GM12878 (cell line): ENCODE measurements at regions not wholly inside any gene's neighbourhood (a gene's known extent, or its start where the extent isn't known, plus 50 kb on each side); places are given as distances from the start of the nearest gene placed in this dataset.

Experiments
- ATAC-seq: fragments of 200-7000 bp; cut with Tn5 transposase; 3 replicates; pipeline ENCODE4 v1.9.1; 2020; ENCODE audit warnings: mild to moderate bottlenecking, moderate library complexity
- BruUV-seq: library from RNA; stranded (reverse); fragments of 400-500 nt; replicated peaks from 2 replicates; lab custom pipeline; 2021; lab: Mats Ljungman, UMichigan
- CTCF ChIA-PET: fragments of 300-600 bp; sonication (Branson Sonifier 250); formaldehyde crosslinking; extraction: SDS; loops from one replicate; lab custom pipeline; 2021; ENCODE audit warnings: inconsistent platforms; lab: Yijun Ruan, JAX
- POLR2A ChIA-PET: fragments of 350-600 bp; formaldehyde crosslinking; extraction: SDS; loops from one replicate; lab custom pipeline; 2021; ENCODE audit warnings: inconsistent platforms; lab: Charles Lee
- RAD21 ChIA-PET: fragments of 300-600 bp; sonication (Branson Sonifier 250); formaldehyde crosslinking; loops from one replicate; lab custom pipeline; 2023; ENCODE audit warnings: antibody characterized with exemption; ENCODE audit not compliant: unreplicated experiment; lab: Charles Lee
- SMC1A ChIA-PET: fragments of 300-600 bp; sonication (Branson Sonifier 250); formaldehyde crosslinking; loops from one replicate; lab custom pipeline; 2023; ENCODE audit not compliant: unreplicated experiment, uncharacterized antibody; lab: Charles Lee
- DNase-seq: peaks from one replicate; pipeline ENCODE4 v3.0.0-alpha.2; 2011; ENCODE audit warnings: low read depth, low spot score
- FAIRE-seq: peaks from 3 replicates; lab custom pipeline; 2011; peaks lifted over from hg19 to GRCh38; lab: Jason Lieb, UNC
- H2AFZ ChIP-seq: 2 replicates; pipeline ENCODE4 v1.6.0; 2011; ENCODE audit warnings: low read depth, low read length, control low read depth; ENCODE audit not compliant: control insufficient read depth
- H3K27ac ChIP-seq: 2 replicates; pipeline ENCODE4 v1.5.1; 2011; ENCODE audit warnings: control low read depth; ENCODE audit not compliant: control insufficient read depth, insufficient read depth
- H3K27me3 ChIP-seq, 2 experiments: replicated peaks in 1 of 2; 2 replicates each; pipeline versions ENCODE4 v1.6.0 to v1.6.1; 2011; ENCODE audit warnings: low read length in 1 of 2; ENCODE audit not compliant: control insufficient read depth in 2 of 2, insufficient read depth in 2 of 2
- H3K36me3 ChIP-seq, 2 experiments: 2 replicates each; pipeline ENCODE4 v1.5.1; 2011; ENCODE audit warnings: low read length in 1 of 2; ENCODE audit not compliant: control insufficient read depth in 2 of 2, insufficient read depth in 2 of 2
- H3K4me1 ChIP-seq: 2 replicates; pipeline ENCODE4 v1.6.1; 2011; ENCODE audit warnings: mild to moderate bottlenecking, low read length, moderate library complexity, mixed read lengths; ENCODE audit not compliant: control insufficient read depth, insufficient read depth
- H3K4me2 ChIP-seq: 2 replicates; pipeline ENCODE4 v1.6.0; 2011; ENCODE audit warnings: control low read depth; ENCODE audit not compliant: control insufficient read depth, insufficient read depth
- H3K4me3 ChIP-seq: fragments of 200-600 bp; sonication (generic); 2 replicates; pipeline ENCODE4 v1.5.1; 2016
- H3K79me2 ChIP-seq: 2 replicates; pipeline ENCODE4 v1.6.0; 2011; ENCODE audit warnings: low read length; ENCODE audit not compliant: control insufficient read depth, insufficient read depth
- H3K9ac ChIP-seq: 2 replicates; pipeline ENCODE4 v1.8.0; 2011; ENCODE audit warnings: low read length, control low read depth, mixed read lengths; ENCODE audit not compliant: control insufficient read depth, insufficient read depth
- H3K9me3 ChIP-seq: replicated peaks from 3 replicates; pipeline ENCODE4 v1.5.1; 2011; ENCODE audit warnings: mild to moderate bottlenecking, low read length; ENCODE audit not compliant: control insufficient read depth, insufficient read depth
- H4K20me1 ChIP-seq: 2 replicates; pipeline ENCODE4 v1.6.0; 2011; ENCODE audit not compliant: control insufficient read depth, insufficient read depth
- BMI1 ChIP-seq: fragments of 450-650 bp; IDR thresholded peaks from 2 replicates; pipeline ENCODE4 v1.6.1; 2016; ENCODE audit warnings: mild to moderate bottlenecking, moderate library complexity, borderline replicate concordance
- CHD1 ChIP-seq: IDR thresholded peaks from 2 replicates; pipeline ENCODE4 v1.6.1; 2012; ENCODE audit warnings: low read depth, low read length, improper control_type of control experiment
- CHD4 ChIP-seq: fragments of 200-600 bp; sonication (generic); IDR thresholded peaks from 2 replicates; pipeline ENCODE4 v1.6.1; 2016; ENCODE audit warnings: mild to moderate bottlenecking
- CREM ChIP-seq: IDR thresholded peaks from 2 replicates; pipeline ENCODE4 v1.6.1; 2014; ENCODE audit warnings: antibody characterized with exemption, low read depth
- EZH2 ChIP-seq: IDR thresholded peaks from 2 replicates; pipeline ENCODE4 v1.6.1; 2012; ENCODE audit warnings: low read depth, mild to moderate bottlenecking, control low read depth, inconsistent platforms, low read length, borderline replicate concordance; ENCODE audit not compliant: control insufficient read depth
- NRF1 ChIP-seq: conservative IDR thresholded peaks from 2 replicates; pipeline ENCODE4 v1.6.1; 2011; ENCODE audit warnings: mild to moderate bottlenecking, low read depth, low read length, improper control_type of control experiment
- PML ChIP-seq: IDR thresholded peaks from 2 replicates; pipeline ENCODE4 v1.6.1; 2012; ENCODE audit warnings: low read length, inconsistent platforms
- RFX5 ChIP-seq: IDR thresholded peaks from 2 replicates; pipeline ENCODE4 v1.6.1; 2011; ENCODE audit warnings: low read depth, low read length, improper control_type of control experiment
- SPI1 ChIP-seq: IDR thresholded peaks from 2 replicates; pipeline ENCODE4 v1.6.1; 2011; ENCODE audit warnings: low read depth, mild to moderate bottlenecking, low read length, moderate library complexity, borderline replicate concordance; ENCODE audit not compliant: insufficient read depth
- SREBF2 ChIP-seq: IDR thresholded peaks from 2 replicates; pipeline ENCODE4 v1.6.1; 2012; ENCODE audit warnings: mild to moderate bottlenecking, low read length
- SRF ChIP-seq, 2 experiments: IDR thresholded peaks; 2 replicates each; pipeline ENCODE4 v1.6.1; 2011; ENCODE audit warnings: low read depth in 2 of 2, low read length in 2 of 2, mild to moderate bottlenecking in 1 of 2, moderate library complexity in 1 of 2
- TBL1XR1 ChIP-seq: IDR thresholded peaks from 2 replicates; pipeline ENCODE4 v1.6.1; 2012; ENCODE audit warnings: low read depth, low read length, improper control_type of control experiment
- TCF12 ChIP-seq: IDR thresholded peaks from 2 replicates; pipeline ENCODE4 v1.6.1; 2011; ENCODE audit warnings: low read depth, mild to moderate bottlenecking, low read length
- ZNF217 ChIP-seq: fragments of 450-650 bp; IDR thresholded peaks from 2 replicates; pipeline ENCODE4 v1.6.1; 2017; ENCODE audit warnings: antibody characterized with exemption, mild to moderate bottlenecking
- ZZZ3 ChIP-seq: IDR thresholded peaks from 2 replicates; pipeline ENCODE4 v1.6.1; 2011; ENCODE audit warnings: low read depth; ENCODE audit not compliant: control insufficient read depth, insufficient read length
- WGBS: methylation state at CpG from one replicate; pipeline ENCODE4 v1.1.6; 2016; ENCODE audit warnings: low lambda C conversion rate; ENCODE audit not compliant: insufficient replicate concordance, insufficient coverage; ENCODE audit errors: missing lambda C conversion rate; 5-methylcytosine and 5-hydroxymethylcytosine counted together
- in situ Hi-C: fragments of 300-500 bp; cut with MboI; formaldehyde crosslinking; loops from 9 replicates; pipeline ENCODE4 v1.14.3; 2018; ENCODE audit warnings: mixed read lengths
- intact Hi-C: fragments of 100-400 bp; cut with micrococcal nuclease; formaldehyde crosslinking; loops from one replicate; pipeline ENCODE4 v1.14.2; 2022; ENCODE audit not compliant: unreplicated experiment

DNA sequence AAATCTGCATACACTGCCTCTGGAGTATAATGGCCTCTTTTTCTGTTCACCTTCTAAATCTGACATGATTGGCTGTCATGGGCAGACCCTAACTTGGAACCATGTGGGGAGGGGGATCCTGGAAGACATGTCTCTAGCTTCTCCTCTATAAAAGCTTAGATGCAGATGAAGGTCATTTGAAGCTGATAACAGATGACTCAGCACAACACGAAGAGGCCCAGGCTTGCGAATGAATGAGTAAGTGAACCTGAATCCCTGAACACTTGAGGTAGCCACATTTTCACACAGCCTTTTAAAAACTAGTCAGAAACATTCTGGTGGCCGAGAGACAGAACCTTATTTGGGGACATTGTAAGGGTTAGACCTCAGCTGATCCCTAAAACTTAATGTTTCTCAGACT is 282.6 kb downstream of the ELAVL2 start (continued):
- TF ChIP-seq CREM (no peak), SPI1 (no peak)

DNA sequence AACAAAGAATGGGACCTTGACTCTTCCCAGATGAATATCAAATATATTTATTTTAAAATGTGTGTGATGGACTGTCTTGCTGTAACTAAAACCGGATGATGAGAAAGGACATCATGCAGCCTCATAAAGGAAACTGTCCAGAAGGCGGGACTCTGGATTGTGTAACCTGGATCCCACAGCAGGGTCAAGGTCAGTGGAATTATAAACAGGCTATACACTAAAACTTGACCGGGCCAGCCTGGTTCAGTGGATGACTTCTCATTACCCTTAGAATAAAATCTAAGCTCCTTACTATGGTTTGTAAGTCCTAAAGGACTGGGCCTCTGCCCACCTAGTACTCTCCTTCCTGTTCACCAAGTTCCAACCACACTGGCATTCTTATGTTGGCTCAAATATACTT is 280.3 kb downstream of the ELAVL2 start:
- Histone ChIP-seq H3K9ac (no peak overlapping the region), H3K27me3 (no peaks in the 10 kb centered on the region), H3K4me2 (no peak overlapping the region), H3K9me3 (no peaks in the 10 kb centered on the region), H3K4me3 (no peak overlapping the region), H3K4me1 (no peaks in the 10 kb centered on the region), H3K27ac (no peak overlapping the region), H3K79me2 (no peaks in the 10 kb centered on the region), H4K20me1 (no peaks in the 10 kb centered on the region), H3K36me3 (no peaks in the 10 kb centered on the region), H2AFZ (no peak overlapping the region)
- BruUV-seq = no TSS peak
- FAIRE-seq (no peak), ATAC-seq (no peak), DNase-seq (no peak)
- 26% methylated on average over 3 of the region's 3 CpGs for WGBS
- POLR2A ChIA-PET = interaction anchor here (0.5 kb wide), 1 partner anchor 702 kb away, joined by 3 read pairs; no protein-coding TSS in a partner anchor
- intact Hi-C loops (no loop called here), in situ Hi-C loops (no loop called here)
- CTCF ChIA-PET = no interaction called here
- TF ChIP-seq ZZZ3 (no peak), BMI1 (no peak), ZNF217 (no peak), TCF12 (no peak), CHD4 (no peak), EZH2 (no peak), RFX5 (no peak), CHD1 (no peak), SRF (IDR thresholded peaks at IDR 0.05; ENCODE audit: low read depth in 2 of 2, low read length in 2 of 2) (no peak), TBL1XR1 (no peak), NRF1 (no peak), PML (no peak), SREBF2 (no peak)
- RAD21 ChIA-PET = no interaction called here
- SMC1A ChIA-PET = interaction anchor here (0.6 to 1.0 kb wide), 2 partner anchors 25 to 457 kb away, joined by 3 read pairs; no protein-coding TSS in a partner anchor
